DOHH2 (cell line): ENCODE measurements at regions not wholly inside any gene's neighbourhood (a gene's known extent, or its start where the extent isn't known, plus 50 kb on each side); places are given as distances from the start of the nearest gene placed in this dataset.

ENCODE experiments used
- CTCF ChIP-seq: fragments of 200-600 bp; sonication (generic); IDR thresholded peaks from one replicate; pipeline ENCODE4 v1.5.1; 2014; ENCODE audit warnings: antibody characterized with exemption, mild to moderate bottlenecking, low read depth, low read length; ENCODE audit not compliant: poor library complexity, severe bottlenecking
- EZH2phosphoT487 ChIP-seq: fragments of 200-600 bp; sonication (generic); IDR thresholded peaks from 2 replicates; pipeline ENCODE4 v1.6.1; 2017; ENCODE audit warnings: borderline replicate concordance, mild to moderate bottlenecking, antibody characterized with exemption, low read length, moderate library complexity, mixed read lengths

- TF ChIP-seq CTCF = no peak
- TF ChIP-seq EZH2phosphoT487 = no peak
Observed at GRCh38 chr15:57820119-57820518, 113.6 kb downstream of the POLR2M start.
